Tibial nerve (tissue), 4 donors: ENCODE measurements at regions not wholly inside any gene's neighbourhood (a gene's known extent, or its start where the extent isn't known, plus 50 kb on each side); places are given as distances from the start of the nearest gene placed in this dataset.

Experiments
- DNase-seq, 2 donors: peaks; one replicate each; pipeline ENCODE4 v3.0.0-alpha.2; 2019; ENCODE audit warnings: low spot score in 2 of 2
- H3K27ac ChIP-seq, 4 donors: fragments of 200-600 bp; sonication (generic) in 3 of 4; one replicate each; pipeline ENCODE4 v1.5.1; 2017 to 2019; ENCODE audit warnings: mild to moderate bottlenecking in 1 of 4
- H3K27me3 ChIP-seq, 2 donors: fragments of 200-600 bp; sonication (generic) in 1 of 2; one replicate each; pipeline versions ENCODE4 v1.5.1 to v1.6.0; 2017 to 2019
- H3K36me3 ChIP-seq, 3 donors: fragments of 200-600 bp; sonication (generic); one replicate each; pipeline ENCODE4 v1.5.1; 2018 to 2019
- H3K4me1 ChIP-seq, 4 donors: fragments of 200-600 bp; sonication (generic) in 3 of 4; one replicate each; pipeline ENCODE4 v1.5.1; 2017 to 2019
- H3K4me3 ChIP-seq, 4 donors: fragments of 200-600 bp; sonication (generic) in 3 of 4; one replicate each; pipeline ENCODE4 v1.5.1; 2017 to 2019; ENCODE audit warnings: mild to moderate bottlenecking in 1 of 4, moderate library complexity in 1 of 4
- H3K9me3 ChIP-seq, 4 donors: fragments of 200-600 bp; sonication (generic) in 3 of 4; one replicate each; pipeline ENCODE4 v1.5.1; 2017 to 2019
- EP300 ChIP-seq, 2 donors: sonication (generic); formaldehyde crosslinking; IDR thresholded peaks; one replicate each; pipeline ENCODE4 v1.6.1; 2017; ENCODE audit warnings: antibody characterized with exemption in 2 of 2, mild to moderate bottlenecking in 1 of 2
- POLR2A ChIP-seq, 2 donors: fragments of 450-650 bp; IDR thresholded peaks; one replicate each; pipeline ENCODE4 v1.6.1; 2017; ENCODE audit warnings: antibody characterized with exemption in 2 of 2, mild to moderate bottlenecking in 2 of 2, moderate library complexity in 2 of 2
- WGBS, 2 donors: methylation state at CpG; one replicate each; pipeline ENCODE4 v1.1.5; 2018; 5-methylcytosine and 5-hydroxymethylcytosine counted together
- TF ChIP-seq, protein P1 (sequence below), 5 experiments: fragments of 200-600 bp in 3 of 5; fragments of 450-650 bp in 2 of 5; sonication (generic) in 3 of 5; IDR thresholded peaks; one replicate each; pipeline ENCODE4 v1.5.1; 2016 to 2019; ENCODE audit warnings: antibody characterized with exemption in 5 of 5, mild to moderate bottlenecking in 3 of 5, moderate library complexity in 2 of 5

DNA sequence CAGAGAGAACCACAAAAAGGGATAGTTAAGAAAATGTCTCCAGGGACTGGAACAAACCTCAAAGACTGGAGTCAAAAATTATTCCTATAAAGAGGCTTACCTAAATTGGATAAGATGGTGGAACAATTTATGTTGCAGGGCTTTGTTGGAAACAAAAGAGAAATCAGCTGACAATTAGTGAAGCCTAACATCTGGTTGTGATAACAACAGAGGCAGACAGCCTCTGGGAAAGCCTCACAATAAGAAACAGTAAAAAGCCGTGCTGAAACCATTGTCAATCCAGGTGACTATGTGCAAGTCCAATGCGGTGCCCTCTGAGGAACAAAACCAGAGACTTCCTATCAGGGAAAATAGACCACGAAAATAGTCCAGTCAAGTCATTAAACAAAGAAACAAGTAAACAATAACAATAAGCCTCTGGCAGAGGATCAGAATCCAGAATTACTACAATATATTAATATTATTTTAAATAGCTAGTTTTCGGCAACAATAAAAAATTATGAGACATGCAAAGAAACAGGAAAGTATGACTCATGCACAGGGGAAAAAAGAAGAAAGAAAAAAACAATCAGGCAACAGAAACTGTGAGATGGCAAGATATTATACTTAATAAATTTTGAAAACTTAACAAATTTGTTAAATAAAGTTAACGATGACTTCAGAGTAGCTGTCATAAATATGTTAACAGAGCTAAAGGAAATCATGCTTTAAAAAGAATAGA, 99.7 kb upstream of the RXFP2 start:
- H3K4me3 ChIP-seq: no peak overlapping the region
- WGBS, 2 donors: 53 to 59% methylated on average over 5 of the region's 5 CpGs

DNA sequence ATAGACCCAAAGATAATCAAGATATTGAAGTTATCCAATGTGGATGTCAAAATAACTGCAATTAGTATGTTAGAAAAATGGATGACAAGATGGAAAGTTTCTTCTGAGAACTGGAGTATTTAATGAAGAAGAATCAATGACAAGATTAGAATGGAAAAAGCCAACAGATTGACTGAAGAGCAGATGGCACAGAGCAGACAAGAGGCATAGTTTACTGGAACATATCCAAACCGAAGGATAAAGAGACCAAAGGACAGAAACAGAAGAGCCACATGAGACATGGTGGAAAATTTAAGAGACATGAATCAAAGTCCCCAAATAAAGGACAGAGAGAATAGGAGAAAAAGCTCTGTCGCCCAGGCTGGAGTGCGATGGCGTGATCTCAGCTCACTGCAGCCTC, 89.6 kb upstream of the RXFP2 start:
- no peaks in the 10 kb centered on the region for H3K27me3 ChIP-seq
- H3K4me1 ChIP-seq: no peaks in the 10 kb centered on the region
- no peak overlapping the region for H3K27ac ChIP-seq
- TF ChIP-seq POLR2A (IDR thresholded peaks at IDR 0.05) (no peak), EP300 (IDR thresholded peaks at IDR 0.05) (no peak)
- TF ChIP-seq, protein P1, sequence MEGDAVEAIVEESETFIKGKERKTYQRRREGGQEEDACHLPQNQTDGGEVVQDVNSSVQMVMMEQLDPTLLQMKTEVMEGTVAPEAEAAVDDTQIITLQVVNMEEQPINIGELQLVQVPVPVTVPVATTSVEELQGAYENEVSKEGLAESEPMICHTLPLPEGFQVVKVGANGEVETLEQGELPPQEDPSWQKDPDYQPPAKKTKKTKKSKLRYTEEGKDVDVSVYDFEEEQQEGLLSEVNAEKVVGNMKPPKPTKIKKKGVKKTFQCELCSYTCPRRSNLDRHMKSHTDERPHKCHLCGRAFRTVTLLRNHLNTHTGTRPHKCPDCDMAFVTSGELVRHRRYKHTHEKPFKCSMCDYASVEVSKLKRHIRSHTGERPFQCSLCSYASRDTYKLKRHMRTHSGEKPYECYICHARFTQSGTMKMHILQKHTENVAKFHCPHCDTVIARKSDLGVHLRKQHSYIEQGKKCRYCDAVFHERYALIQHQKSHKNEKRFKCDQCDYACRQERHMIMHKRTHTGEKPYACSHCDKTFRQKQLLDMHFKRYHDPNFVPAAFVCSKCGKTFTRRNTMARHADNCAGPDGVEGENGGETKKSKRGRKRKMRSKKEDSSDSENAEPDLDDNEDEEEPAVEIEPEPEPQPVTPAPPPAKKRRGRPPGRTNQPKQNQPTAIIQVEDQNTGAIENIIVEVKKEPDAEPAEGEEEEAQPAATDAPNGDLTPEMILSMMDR (IDR thresholded peaks at IDR 0.05): no peak
- no peak overlapping the region for H3K4me3 ChIP-seq
- 82 to 92% methylated on average over 4 of the region's 4 CpGs for WGBS, 2 donors
- no peaks in the 10 kb centered on the region for H3K36me3 ChIP-seq
- H3K9me3 ChIP-seq: no peaks in the 10 kb centered on the region
- DNase-seq: no peak

More for the DNA sequence above, 99.7 kb upstream of the RXFP2 start:
- Histone ChIP-seq H3K4me1 (no peaks in the 10 kb centered on the region), H3K27ac (no peak overlapping the region), H3K9me3 (peaks cover 0 to 13% (median 0%) of the 10 kb centered on the region in 4 donors), H3K36me3 (no peaks in the 10 kb centered on the region), H3K27me3 (no peaks in the 10 kb centered on the region)
- TF ChIP-seq EP300 (IDR thresholded peaks at IDR 0.05) (no peak), POLR2A (IDR thresholded peaks at IDR 0.05) (no peak)
- TF ChIP-seq, protein P1 (IDR thresholded peaks at IDR 0.05): no peak
- DNase-seq: no peak

DNA sequence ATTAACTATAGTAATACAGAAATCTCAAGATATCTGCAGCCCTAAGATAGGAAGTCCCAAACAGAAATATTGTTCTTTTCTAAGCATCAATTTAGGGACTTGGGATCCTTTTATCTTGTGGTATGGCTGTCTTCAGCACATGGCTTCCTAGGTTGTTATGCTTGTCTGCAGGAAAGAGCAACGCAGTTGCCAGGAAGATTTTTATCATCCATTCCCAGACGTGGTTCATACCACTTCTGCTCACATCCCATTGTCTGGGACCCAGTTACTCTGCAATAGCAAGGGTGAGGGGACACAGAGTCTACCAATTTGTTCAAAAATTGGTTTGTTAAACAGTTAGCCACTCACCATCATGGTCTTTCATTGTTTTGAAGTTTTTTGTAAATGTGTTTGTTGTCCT, 85.6 kb upstream of the RXFP2 start:
- H3K4me1 ChIP-seq: no peaks in the 10 kb centered on the region
- H3K9me3 ChIP-seq: no peaks in the 10 kb centered on the region
- DNase-seq: no peak
- no peak overlapping the region for H3K4me3 ChIP-seq
- WGBS, 2 donors: 66 to 76% methylated on average over 2 of the region's 2 CpGs
- H3K27me3 ChIP-seq: no peaks in the 10 kb centered on the region
- TF ChIP-seq POLR2A (IDR thresholded peaks at IDR 0.05) (no peak), EP300 (IDR thresholded peaks at IDR 0.05) (no peak)
- TF ChIP-seq, protein P1 (IDR thresholded peaks at IDR 0.05): no peak
- no peaks in the 10 kb centered on the region for H3K36me3 ChIP-seq
- no peak overlapping the region for H3K27ac ChIP-seq

DNA sequence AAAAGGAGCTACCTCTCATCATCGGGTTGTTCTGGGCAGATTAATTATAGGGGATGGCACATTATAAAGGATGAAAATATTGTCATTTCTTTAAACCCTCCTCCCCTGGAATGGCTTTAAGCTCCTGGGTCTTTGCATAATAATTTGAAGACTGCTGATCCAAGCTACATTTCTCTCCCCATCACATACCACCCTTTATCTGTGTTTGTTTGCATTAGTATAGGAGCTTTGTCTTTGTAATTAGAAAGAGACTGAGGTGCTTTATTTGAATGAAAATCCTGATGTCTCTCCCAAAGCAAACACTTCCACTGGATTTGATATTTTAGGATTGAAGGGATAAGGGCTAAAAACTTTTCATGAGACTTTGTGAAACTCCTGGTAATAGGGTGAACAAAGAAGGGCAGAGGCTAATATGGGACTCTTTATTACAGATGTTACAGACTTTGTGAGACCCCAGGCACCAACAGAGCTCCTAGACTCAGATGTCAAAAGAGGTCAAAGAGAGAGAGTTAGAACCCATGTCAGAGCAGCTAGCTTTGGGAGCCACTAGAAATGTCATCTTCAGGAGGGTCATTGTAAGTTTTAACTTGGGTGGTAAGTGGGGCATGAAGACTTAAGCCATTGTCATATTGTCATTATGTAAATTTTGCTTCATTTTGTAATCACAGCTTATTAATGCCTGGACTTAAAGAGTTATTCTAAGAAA, 75.3 kb upstream of the RXFP2 start:
- Histone ChIP-seq H3K9me3 (peaks cover 0 to 12% (median 0%) of the 10 kb centered on the region in 4 donors), H3K4me3 (no peak overlapping the region), H3K27me3 (no peaks in the 10 kb centered on the region), H3K4me1 (no peaks in the 10 kb centered on the region), H3K27ac (no peak overlapping the region), H3K36me3 (no peaks in the 10 kb centered on the region)
- TF ChIP-seq, protein P1 (IDR thresholded peaks at IDR 0.05): no peak
- TF ChIP-seq POLR2A (IDR thresholded peaks at IDR 0.05): no peak
- WGBS, 2 donors: 27 to 35% methylated on average over 1 of the region's 1 CpG
- DNase-seq: no peak
